Upper lobe of right lung (tissue), 1 donor: ENCODE measurements at regions not wholly inside any gene's neighbourhood (a gene's known extent, or its start where the extent isn't known, plus 50 kb on each side); places are given as distances from the start of the nearest gene placed in this dataset.

Experiments
- ATAC-seq: fragments of 200-7000 bp; cut with Tn5 transposase; one replicate; pipeline ENCODE4 v1.9.1; 2020; ENCODE audit warnings: mild to moderate bottlenecking, moderate library complexity
- DNase-seq: peaks from one replicate; pipeline ENCODE4 v3.0.0-alpha.2; 2020
- H3K27ac ChIP-seq: fragments of 200-600 bp; one replicate; pipeline ENCODE4 v1.8.0; 2022
- H3K27me3 ChIP-seq: fragments of 200-600 bp; one replicate; pipeline ENCODE4 v1.8.0; 2022; ENCODE audit warnings: mild to moderate bottlenecking
- H3K36me3 ChIP-seq: fragments of 200-600 bp; one replicate; pipeline ENCODE4 v1.8.0; 2022
- H3K4me1 ChIP-seq: fragments of 200-600 bp; one replicate; pipeline ENCODE4 v1.8.0; 2022
- H3K4me3 ChIP-seq: fragments of 200-600 bp; one replicate; pipeline ENCODE4 v1.8.0; 2022; ENCODE audit warnings: mild to moderate bottlenecking
- H3K9me3 ChIP-seq: fragments of 200-600 bp; one replicate; pipeline ENCODE4 v1.8.0; 2022
- CTCF ChIP-seq: fragments of 200-600 bp; IDR thresholded peaks from one replicate; pipeline ENCODE4 v1.8.0; 2022; ENCODE audit warnings: antibody characterized with exemption
- intact Hi-C: fragments of 100-400 bp; cut with DNase I; formaldehyde crosslinking; loops from one replicate; pipeline ENCODE4 v1.11.0; 2022
- donor health status: DM: no; HTN: yes; CAD: no; lungs with severe emphysema.

- ATAC-seq (no peak), DNase-seq (no peak)
- Histone ChIP-seq H3K36me3 (no peaks in the 10 kb centered on the region), H3K9me3 (no peaks in the 10 kb centered on the region), H3K27ac (no peak overlapping the region), H3K4me1 (no peaks in the 10 kb centered on the region), H3K27me3 (no peaks in the 10 kb centered on the region), H3K4me3 (no peak overlapping the region)
- no peak for TF ChIP-seq CTCF
- intact Hi-C loops: no loop called here
Measured at GRCh38 chr2:226446406-226447001, 353.1 kb downstream of the IRS1 start.

DNA sequence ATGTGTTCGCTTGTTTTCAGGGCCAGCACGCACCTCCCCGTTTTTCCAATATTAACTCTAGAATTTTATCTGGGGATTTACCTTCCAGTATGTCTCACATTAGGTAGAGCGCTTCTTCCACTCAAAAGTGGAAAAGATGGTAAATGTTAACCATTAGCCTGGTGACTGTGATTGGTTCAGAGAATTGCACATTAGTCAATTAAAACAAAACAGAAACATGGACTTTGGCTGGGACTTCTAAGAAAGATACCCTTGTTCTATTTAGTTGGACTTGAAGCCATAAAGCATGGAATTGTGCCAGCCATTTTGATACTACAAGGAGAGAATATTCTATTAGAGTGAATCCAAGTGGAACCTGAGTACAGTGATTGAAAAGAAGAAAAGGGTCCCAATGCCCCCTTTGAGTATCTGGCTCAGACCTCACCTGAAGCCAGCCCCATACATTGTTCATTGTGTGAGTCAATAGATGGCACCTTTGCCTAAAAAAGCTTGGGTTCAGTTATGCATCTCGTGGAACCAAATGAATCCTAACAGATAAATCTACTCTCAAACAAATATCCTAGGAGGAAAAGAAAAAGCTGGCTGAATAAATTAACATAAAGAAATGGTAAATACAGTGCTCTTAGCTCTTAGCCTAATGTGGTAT, 354.3 kb downstream of the IRS1 start:
- no peaks in the 10 kb centered on the region for H3K4me1 ChIP-seq
- no peaks in the 10 kb centered on the region for H3K36me3 ChIP-seq
- DNase-seq (no peak), ATAC-seq (no peak)
- H3K9me3 ChIP-seq: no peaks in the 10 kb centered on the region
- no peak overlapping the region for H3K4me3 ChIP-seq
- H3K27me3 ChIP-seq: no peaks in the 10 kb centered on the region
- no peak overlapping the region for H3K27ac ChIP-seq
- TF ChIP-seq CTCF: no peak
- intact Hi-C loops: no loop called here

DNA sequence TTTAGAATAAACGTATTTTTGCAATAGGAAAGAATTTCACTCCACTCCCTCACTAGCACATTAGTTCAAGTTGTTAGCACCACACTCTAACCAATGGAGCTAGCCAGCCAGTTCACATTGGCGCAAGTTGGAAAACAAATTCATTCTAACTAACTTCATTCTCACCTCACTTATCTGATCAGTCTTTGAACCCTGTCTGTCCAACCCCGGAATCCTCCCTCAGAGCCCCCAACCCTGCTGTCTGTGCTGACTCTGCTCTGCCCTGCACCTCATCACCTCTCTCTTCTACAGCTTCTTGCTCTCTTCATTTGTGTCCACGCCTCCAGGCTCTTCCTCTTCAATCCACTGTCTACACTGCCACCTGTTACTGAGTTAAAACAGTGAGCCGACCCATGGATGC, 356.5 kb downstream of the IRS1 start:
- ATAC-seq: no peak
- intact Hi-C loops: no loop called here

DNA sequence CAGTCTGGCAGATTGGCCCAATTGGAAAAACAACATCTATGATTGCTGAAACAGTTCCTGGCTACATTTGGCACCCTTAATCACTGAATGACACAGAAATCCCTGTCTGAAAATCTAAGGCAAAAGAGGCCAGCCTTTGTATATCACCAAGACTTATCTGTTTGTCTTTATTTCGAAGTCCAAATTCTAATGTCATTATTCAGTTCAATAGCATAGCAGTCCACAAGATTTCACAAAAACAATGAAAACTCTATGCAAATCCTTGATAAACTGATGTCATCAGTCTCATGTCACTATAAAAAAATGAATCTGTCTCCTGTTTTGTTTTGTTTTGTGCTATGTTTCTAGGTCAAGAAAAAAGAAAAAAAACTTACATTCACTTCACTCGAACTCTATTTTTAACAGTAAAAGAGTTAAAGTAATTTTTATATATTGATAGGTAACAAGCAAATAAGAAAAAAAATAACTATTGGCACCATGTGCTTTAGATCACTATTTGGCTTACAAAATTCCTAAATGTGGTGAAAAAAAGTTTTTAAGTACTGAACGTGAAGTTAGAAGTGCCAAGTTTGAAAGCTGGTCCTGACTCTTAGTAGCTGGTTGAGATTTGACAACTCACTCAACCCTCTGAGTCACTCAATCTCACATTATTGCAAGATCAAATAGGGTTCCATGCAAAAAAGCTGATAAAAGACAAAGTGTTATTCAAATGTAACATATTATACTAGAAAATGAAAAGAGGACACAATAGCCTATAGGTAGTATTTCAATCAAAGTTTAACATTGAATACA, 359.3 kb downstream of the IRS1 start:
- Histone ChIP-seq H3K27me3 (no peaks in the 10 kb centered on the region), H3K4me3 (no peak overlapping the region), H3K27ac (no peak overlapping the region), H3K9me3 (no peaks in the 10 kb centered on the region), H3K4me1 (no peaks in the 10 kb centered on the region), H3K36me3 (no peaks in the 10 kb centered on the region)
- no peak for TF ChIP-seq CTCF
- no peak for ATAC-seq
- intact Hi-C loops: no loop called here
- no peak for DNase-seq

More for the DNA sequence above, 356.5 kb downstream of the IRS1 start:
- DNase-seq: no peak
- no peak overlapping the region for H3K4me3 ChIP-seq
- TF ChIP-seq CTCF: no peak
- H3K4me1 ChIP-seq: no peaks in the 10 kb centered on the region
- no peaks in the 10 kb centered on the region for H3K27me3 ChIP-seq
- no peak overlapping the region for H3K27ac ChIP-seq
- H3K36me3 ChIP-seq: no peaks in the 10 kb centered on the region
- no peaks in the 10 kb centered on the region for H3K9me3 ChIP-seq

DNA sequence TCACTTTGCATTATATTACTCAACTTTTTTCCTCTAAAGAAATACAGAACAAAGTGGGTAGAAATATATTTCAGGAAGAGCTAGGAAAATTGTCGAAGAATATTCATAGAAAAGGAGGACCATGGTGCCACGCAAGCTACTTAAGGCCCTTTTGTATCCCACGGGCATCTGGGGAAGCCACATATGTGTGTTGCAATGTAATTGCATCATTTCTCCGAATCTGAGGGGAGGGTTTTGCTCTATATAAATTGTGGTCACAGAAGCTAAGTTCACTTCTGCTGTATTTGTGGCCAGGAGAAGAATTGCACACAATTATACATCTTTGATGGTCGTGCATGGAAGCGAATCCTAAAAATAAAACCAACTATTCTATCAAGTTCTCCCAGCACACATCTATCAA, 360.3 kb downstream of the IRS1 start:
- H3K4me1 ChIP-seq: no peaks in the 10 kb centered on the region
- H3K36me3 ChIP-seq: no peaks in the 10 kb centered on the region
- H3K27ac ChIP-seq: no peak overlapping the region
- intact Hi-C loops: no loop called here
- H3K9me3 ChIP-seq: no peaks in the 10 kb centered on the region
- ATAC-seq: no peak
- H3K4me3 ChIP-seq: no peak overlapping the region
- TF ChIP-seq CTCF: no peak
- DNase-seq: no peak
- no peaks in the 10 kb centered on the region for H3K27me3 ChIP-seq
